Left renal cortex interstitium (tissue), 4 donors: ENCODE measurements at regions not wholly inside any gene's neighbourhood (a gene's known extent, or its start where the extent isn't known, plus 50 kb on each side); places are given as distances from the start of the nearest gene placed in this dataset.

Experiments
- DNase-seq, 4 donors: peaks; one replicate each; pipeline ENCODE4 v3.0.0-alpha.2; 2013; ENCODE audit warnings: low read depth in 4 of 4, low spot score in 2 of 4, missing footprints in 1 of 4

DNA sequence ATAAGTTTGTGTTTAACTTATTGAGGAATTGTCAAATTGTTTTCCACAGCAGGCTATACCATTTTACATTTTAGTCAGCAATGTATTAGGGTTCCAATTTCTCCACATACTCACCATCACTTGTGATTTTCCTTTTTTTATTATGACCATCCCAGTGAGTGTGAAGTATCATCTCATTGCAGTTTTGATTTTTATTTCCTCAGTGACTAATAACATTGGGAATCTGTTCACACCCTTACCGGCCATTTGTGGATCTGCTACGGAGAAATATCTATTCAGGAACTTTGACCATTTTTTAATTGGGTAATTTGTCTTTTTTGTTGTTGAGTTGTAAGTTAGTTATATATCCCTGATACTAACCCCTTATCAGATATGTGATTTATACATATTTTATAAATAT lies 54.8 kb upstream of the LMCD1 start:
- DNase-seq, result no peak

DNA sequence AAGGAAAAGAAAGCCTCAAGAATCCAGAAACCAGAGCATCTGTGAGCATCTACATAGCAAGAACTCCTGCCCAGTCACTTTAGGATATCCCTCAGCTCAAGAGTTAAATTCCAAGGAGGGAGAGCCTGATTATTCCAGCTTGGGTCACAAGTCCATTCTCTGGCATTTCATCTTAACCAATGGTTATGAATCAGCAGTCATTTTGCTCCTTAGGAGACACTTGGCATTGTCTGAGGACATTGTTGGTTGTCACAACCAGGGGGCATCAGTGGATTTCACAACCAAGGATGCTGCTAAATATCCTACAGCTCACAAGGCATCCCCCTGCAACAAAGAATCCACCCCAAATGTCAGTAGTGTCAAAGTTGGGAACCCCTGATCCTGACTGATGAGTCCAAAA lies 51.0 kb upstream of the LMCD1 start:
- no peak for DNase-seq

DNA sequence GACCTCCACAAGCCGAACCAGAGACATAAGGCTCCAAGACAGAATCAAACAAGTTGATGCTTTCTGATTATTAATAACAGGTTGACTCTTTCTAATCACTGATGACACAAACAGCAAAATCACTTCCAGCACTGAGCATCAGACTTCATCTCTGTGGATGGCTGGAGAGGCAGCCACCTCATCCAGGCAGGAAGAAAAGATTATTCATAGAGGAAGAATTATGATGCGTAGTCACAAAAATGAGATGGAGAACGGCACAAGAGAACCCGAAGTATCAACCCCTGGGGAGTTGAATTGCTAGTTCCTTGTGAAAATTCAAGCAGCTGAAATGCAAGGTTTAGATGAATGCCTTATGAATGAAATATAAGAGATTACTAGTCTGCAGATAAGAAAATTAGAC lies 49.9 kb upstream of the LMCD1 start:
- no peak for DNase-seq
